Mononuclear cell (primary cell): ENCODE measurements at regions not wholly inside any gene's neighbourhood (a gene's known extent, or its start where the extent isn't known, plus 50 kb on each side); places are given as distances from the start of the nearest gene placed in this dataset.
"Not testable (repeated sequence)": the region's sequence is repeated elsewhere in the genome, so short reads cannot be mapped to it uniquely, and the experiment has no call there.

Experiments
- H3K27me3 ChIP-seq: 2 replicates; pipeline ENCODE4 v1.6.0; 2011; ENCODE audit warnings: low read length, control low read depth; ENCODE audit not compliant: insufficient read depth
- H3K4me1 ChIP-seq: 2 replicates; pipeline ENCODE4 v1.5.1; 2011; ENCODE audit warnings: mild to moderate bottlenecking, low read length, control low read depth; ENCODE audit not compliant: insufficient read depth
- H3K4me3 ChIP-seq: 2 replicates; pipeline ENCODE4 v1.5.1; 2011; ENCODE audit warnings: mild to moderate bottlenecking, low read length, moderate library complexity
- H3K9me3 ChIP-seq: 2 replicates; pipeline ENCODE4 v1.5.1; 2011; ENCODE audit warnings: low read depth, mild to moderate bottlenecking, control low read depth, low read length

DNA sequence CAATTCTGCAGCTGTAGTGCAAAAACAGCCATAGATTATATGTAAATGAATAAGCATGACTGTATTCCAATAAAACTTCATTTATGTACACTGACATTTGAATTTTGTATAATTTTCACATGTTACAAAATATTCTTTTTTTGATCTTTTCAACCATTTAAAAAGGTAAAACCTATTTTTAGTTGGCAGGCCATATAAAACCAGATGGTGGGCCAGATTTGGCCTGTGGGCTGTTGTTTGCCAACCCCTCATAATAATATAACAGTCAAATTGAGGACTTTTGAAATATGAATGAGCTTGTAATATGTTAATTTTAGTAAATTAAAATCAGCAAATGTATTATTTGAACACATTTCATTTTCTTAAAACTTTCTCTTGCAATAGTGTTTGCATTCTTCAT, 913.4 kb downstream of the TLE1 start:
- H3K27me3 ChIP-seq, result no peaks in the 10 kb centered on the region
- no peaks in the 10 kb centered on the region for H3K4me1 ChIP-seq
- H3K9me3 ChIP-seq, result no peaks in the 10 kb centered on the region
- H3K4me3 ChIP-seq, result no peak overlapping the region

DNA sequence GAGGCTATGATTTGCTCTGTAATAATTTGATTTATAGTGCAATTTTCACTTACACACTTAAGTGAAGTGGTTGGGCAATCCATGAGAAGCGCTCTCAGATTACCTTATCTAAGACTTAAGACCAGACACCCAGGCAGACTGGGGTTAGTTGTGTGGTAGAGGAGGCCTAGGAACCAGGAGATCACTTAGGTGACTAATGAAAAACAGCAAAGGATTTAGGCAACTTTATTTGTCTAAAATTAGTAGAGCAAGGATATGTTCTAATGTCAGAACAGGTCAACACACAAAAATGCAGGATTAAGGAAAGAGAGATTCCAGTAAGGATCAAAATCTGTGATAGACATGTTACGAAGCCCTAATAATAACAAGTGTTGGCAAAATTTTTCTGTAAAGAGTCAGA, 913.8 kb downstream of the TLE1 start:
- Histone ChIP-seq H3K27me3 (no peaks in the 10 kb centered on the region), H3K4me3 (no peak overlapping the region), H3K4me1 (no peaks in the 10 kb centered on the region), H3K9me3 (no peaks in the 10 kb centered on the region)

DNA sequence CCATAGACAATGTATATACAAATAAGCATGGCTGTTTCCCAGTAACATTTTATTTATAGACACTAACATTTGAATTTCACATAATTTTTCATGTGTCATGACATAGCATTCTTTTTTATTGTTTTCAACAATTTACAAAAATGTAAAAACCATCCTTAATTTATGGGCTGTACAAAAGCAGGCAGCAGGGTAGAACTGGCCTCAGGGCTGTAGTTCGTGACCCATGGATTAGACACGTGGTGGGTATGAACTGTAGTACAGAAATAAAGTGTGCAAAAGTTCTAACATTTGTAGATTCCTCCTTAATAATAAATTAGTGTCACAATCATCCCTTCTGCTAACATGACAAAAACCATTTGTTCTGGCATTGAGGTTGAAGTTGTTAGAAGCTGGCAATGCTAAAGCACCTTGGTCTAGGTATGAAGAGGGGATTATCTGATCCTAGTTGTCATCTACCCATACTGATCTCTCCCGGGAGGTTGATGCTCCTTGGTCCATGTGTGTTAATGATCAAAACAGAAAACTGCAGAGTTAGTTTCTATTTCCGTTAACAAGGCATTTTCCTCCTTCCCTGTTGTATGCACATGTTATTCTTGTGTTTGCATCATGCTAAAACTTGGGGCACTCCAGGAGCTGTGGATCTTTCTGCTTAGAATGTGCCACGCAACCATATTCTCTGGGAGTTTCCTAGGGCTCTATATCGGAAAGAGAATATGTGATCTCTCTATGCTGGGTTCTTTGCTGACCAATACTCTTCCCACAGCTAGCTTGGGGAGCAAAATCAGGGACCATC, 917.6 kb downstream of the TLE1 start:
- Histone ChIP-seq H3K9me3 (no peaks in the 10 kb centered on the region), H3K4me3 (no peak overlapping the region), H3K27me3 (no peaks in the 10 kb centered on the region), H3K4me1 (no peaks in the 10 kb centered on the region)

DNA sequence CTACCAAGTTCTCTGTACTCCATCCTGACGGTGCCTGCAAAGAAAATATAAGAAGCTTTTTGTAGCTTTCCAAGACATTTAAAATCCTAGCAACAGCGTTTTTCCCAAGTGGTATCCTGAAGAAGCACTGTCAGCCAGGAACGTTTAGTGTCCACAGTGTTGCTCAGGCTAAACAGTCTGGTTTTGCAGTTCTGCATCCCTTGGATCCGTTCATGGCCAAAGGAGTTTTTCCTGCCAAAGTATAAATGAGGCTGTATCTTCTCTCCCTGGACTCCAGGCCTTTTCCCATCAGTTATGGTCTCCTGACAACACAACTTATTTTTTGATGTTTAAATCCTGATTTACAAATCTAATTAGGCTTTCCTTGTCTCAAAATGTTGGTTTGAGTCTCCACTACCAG, 925.8 kb downstream of the TLE1 start:
- Histone ChIP-seq H3K4me1 (no peaks in the 10 kb centered on the region), H3K27me3 (no peaks in the 10 kb centered on the region), H3K4me3 (no peak overlapping the region), H3K9me3 (no peaks in the 10 kb centered on the region)

DNA sequence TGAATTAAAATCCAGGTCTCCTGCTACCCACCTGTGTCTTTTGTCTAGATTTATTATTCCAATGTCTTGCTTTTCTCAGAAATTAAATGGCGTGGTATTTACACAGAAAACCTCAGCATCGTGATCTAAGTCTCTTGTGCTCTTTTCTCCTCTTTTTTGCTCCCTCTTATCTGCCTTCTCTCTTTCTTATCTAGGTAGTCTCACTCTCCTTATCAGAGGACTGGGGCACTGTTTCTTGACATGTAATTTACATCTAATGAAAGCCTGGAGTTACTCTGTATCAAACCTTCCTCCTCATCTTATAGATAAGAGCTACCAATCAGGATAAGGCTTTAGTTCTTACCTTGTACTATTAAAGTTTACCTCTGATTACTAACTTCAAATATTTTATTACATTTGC, 933.8 kb downstream of the TLE1 start:
- H3K9me3 ChIP-seq, result no peaks in the 10 kb centered on the region
- no peak overlapping the region for H3K4me3 ChIP-seq
- H3K4me1 ChIP-seq, result no peaks in the 10 kb centered on the region
- no peaks in the 10 kb centered on the region for H3K27me3 ChIP-seq

DNA sequence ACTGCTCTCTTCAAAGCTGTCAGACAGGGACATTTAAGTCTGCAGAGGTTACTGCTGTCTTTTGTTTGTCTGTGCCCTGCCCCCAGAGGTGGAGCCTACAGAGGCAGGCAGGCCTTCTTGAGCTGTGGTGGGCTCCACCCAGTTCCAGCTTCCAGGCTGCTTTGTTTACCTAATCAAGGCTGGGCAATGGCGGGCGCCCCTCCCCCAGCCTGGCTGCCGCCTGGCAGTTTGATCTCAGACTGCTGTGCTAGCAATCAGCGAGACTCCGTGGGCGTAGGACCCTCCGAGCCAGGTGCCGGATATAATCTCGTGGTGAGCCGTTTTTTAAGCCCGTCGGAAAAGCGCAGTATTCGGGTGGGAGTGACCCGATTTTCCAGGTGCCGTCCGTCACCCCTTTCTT, 942.3 kb downstream of the TLE1 start:
- H3K4me3 ChIP-seq, H3K9me3 ChIP-seq, H3K27me3 ChIP-seq, H3K4me1 ChIP-seq: not testable (repeated sequence)

DNA sequence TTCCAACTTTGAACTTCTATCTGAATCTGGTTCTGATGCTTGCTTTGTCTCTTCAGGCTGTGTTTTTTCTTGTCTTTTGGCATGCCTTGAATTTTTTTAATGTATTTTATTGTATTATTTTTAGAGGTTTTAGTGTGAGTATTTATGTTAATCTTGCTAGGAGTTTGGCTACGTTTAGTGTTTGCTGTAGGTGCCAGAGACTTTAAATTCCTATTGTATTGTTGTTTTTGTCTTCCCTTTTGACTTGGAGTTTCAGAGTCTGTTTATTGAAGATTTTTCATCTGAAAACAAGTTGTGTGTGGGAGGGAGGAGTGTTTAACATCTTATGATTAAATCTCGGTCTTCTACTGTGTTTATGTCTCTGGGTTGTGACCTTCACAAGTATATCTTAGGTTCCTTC, 956.8 kb downstream of the TLE1 start:
- no peaks in the 10 kb centered on the region for H3K4me1 ChIP-seq
- H3K4me3 ChIP-seq, result no peak overlapping the region
- H3K27me3 ChIP-seq, result no peaks in the 10 kb centered on the region
- H3K9me3 ChIP-seq, result peaks cover 19% of the 10 kb centered on the region

DNA sequence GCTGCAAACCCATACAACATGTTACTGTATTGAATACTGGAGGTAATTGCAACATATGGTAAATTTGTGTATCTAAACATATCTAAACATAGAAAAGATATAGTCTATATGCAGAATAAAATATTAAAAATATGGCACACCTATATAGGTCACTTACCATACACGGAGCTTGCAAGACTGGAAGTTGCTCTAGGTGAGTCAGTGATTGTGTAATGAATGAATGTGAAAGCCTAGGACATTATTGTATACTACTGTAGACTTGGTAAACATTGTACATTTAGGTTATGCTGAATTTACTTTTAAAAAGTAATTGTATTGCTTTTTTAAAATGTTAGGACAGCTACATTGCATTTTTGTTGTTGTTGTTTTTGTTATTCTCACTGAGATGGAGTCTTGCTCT, 968.8 kb downstream of the TLE1 start:
- H3K27me3 ChIP-seq, result no peaks in the 10 kb centered on the region
- H3K4me3 ChIP-seq, result no peak overlapping the region
- no peaks in the 10 kb centered on the region for H3K4me1 ChIP-seq
- H3K9me3 ChIP-seq, result no peaks in the 10 kb centered on the region

DNA sequence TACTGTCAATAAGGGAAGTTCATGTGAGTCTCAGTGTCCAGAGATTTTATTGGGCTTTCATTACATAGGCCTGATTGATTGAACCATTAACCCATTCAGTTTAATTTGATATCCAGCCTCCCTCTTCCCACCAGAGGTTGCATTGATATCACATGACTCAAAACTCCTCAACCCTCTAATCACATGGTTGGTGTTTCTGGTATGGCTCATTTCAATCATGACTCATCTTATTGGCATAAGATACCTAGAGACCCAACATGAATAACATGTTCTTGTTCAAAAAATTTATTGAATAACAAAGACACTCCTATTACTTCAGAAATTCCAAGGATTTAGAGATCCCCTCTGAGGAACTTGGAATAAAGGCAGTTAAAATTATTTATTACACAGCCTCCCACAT, 982.2 kb downstream of the TLE1 start:
- H3K9me3 ChIP-seq, result peaks cover 21% of the 10 kb centered on the region
- no peak overlapping the region for H3K4me3 ChIP-seq
- no peaks in the 10 kb centered on the region for H3K4me1 ChIP-seq
- no peaks in the 10 kb centered on the region for H3K27me3 ChIP-seq

DNA sequence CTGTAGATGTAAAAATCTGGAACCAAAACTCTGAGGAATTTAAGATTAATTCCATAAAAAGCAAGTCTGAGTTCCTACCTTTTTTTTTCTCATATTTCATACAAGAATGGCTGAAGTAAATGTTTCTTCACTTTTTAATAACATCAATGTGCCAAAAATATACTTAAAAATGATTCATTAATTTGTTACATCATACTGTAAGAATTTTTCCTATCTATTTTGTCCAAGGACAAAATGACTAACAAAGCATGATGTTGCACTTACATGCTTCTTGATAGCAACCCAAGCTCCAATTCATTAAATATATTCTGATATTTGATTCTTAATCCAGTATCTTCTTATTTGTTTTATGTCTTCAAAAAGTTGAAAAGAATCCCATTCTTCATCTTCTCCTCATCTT, 988.3 kb downstream of the TLE1 start:
- Histone ChIP-seq H3K27me3 (no peaks in the 10 kb centered on the region), H3K9me3 (peaks cover 4% of the 10 kb centered on the region), H3K4me1 (no peaks in the 10 kb centered on the region), H3K4me3 (no peak overlapping the region)

DNA sequence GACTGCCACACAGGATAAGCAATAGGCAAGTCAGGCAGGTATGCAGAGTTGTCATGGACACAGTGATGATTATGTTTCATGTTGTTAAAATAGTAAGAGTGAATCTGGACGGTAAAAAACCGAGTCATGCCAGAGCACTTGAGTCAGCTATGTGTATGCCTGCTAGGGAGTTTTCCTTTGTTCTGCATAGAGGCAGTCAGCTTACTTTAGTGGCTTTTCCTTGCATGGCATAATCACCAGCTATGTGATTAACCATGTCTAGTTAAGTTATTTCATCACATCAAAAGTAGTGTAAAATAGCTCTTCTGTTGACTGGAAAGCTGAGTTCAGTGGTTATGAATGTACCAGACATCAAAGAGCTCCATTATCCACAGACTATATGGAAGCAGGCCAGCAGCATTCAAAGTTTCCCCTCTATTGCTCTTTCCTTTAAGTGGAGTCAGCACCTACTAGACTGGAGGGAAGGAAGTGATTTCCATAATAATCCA, 989.8 kb downstream of the TLE1 start:
- no peaks in the 10 kb centered on the region for H3K27me3 ChIP-seq
- no peaks in the 10 kb centered on the region for H3K4me1 ChIP-seq
- peaks cover 4% of the 10 kb centered on the region for H3K9me3 ChIP-seq
- no peak overlapping the region for H3K4me3 ChIP-seq

DNA sequence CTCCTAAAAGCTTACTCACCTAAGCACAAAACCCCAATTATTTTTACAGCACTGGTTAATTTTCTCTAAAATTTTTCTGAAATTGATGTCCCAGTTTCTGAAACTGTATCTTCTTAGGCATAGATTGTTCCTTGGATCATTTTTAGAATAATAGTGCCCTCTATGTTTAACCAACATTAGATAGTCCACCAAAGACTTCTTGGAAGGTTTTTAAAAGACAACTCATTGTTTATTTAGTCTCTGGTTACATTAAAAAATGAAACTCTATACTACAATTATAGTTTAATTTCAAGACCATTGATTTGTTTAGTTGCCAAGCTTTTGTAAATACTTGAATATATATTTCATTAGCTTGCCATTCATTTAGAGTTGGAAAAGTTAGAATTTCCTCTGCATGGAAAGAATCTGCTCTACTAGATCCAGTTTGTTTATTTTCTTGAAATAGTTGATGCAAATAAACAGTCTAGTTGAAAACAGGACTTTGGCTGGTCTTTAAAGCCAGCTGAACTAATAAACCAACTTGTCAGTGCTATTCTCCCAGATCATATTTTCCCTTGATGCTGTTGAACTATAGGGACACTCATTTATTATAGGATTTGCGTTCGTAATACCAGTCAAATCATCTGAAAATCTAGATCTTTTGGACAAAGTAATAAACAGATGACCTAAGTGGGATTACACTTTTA, 990.5 kb downstream of the TLE1 start:
- Histone ChIP-seq H3K27me3 (no peaks in the 10 kb centered on the region), H3K4me3 (no peak overlapping the region), H3K4me1 (no peaks in the 10 kb centered on the region), H3K9me3 (peaks cover 6% of the 10 kb centered on the region)

DNA sequence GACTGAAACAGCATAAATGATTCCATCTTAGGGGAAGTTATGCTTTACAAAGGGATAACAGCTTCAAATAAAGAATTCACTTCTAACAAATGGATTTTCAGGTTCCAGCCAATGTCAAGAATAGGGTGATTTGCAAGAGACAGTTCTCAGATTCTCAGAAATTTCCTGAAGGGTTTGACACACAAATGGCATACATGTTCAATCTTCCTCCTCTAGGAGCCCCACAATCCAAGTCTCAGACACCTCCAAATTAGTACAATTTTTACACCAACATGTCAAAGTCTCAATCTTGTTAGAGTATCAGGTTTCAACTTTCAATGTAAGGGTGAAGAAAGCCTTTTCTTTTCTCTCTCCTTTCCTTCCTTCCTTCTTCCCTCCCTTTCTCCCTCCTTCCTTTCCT, 996.6 kb downstream of the TLE1 start:
- Histone ChIP-seq H3K4me1 (no peaks in the 10 kb centered on the region), H3K9me3 (peaks cover 6% of the 10 kb centered on the region), H3K4me3 (no peak overlapping the region), H3K27me3 (no peaks in the 10 kb centered on the region)

DNA sequence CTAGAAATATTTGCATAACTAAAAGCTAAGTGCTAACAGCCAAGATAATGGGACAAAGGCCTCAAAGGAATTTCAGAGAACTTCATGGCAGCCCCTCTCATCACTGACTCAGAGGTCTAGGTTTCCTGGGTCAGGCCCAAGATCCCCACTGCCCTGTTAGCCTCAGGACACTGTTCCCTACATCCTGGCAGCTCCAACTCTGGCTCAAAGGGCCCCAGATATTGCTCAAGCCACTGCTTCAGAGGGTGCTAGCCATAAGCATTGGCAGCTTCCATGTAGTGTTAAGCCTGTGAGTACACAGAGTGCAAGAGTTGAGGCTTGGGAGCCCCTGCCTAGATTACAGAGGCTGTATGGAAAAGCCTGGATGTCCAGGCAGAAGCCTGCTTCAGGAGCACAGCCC, 998.1 kb downstream of the TLE1 start:
- H3K9me3 ChIP-seq, result peaks cover 6% of the 10 kb centered on the region
- H3K27me3 ChIP-seq, result no peaks in the 10 kb centered on the region
- no peak overlapping the region for H3K4me3 ChIP-seq
- H3K4me1 ChIP-seq, result no peaks in the 10 kb centered on the region

DNA sequence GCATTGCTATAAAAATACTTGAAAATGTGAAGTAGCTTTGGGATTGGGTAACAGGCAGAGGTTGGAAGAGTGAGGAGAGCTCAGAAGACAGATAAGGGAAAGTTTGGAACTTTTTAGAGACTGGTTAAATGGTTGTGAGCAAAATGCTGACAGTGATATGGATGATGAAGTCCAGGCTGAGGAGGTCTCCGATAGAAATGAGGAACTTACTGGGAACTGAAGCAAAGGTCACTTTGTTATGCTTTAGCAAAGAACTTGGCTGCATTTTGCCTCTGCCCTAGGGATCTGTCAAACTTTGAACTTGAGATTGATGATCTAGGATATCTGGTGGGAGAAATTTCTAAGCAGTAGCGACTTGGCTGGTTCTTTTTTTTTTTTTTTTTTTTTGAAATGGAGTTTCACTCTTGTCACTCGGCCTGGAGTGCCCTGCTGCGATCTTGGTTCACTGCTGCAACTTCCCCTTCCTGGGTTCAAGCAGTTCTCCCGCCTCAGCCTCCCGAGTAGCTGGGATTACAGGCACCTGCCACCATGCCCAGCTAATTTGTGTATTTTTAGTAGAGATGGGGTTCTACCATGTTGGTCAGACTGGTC, 998.9 kb downstream of the TLE1 start:
- Histone ChIP-seq H3K4me3 (no peak overlapping the region), H3K9me3 (peaks cover 6% of the 10 kb centered on the region), H3K27me3 (no peaks in the 10 kb centered on the region), H3K4me1 (no peaks in the 10 kb centered on the region)
